ENCODE measurements at regions not wholly inside any gene's neighbourhood (a gene's known extent, or its start where the extent isn't known, plus 50 kb on each side); places are given as distances from the start of the nearest gene placed in this dataset.

DNA sequence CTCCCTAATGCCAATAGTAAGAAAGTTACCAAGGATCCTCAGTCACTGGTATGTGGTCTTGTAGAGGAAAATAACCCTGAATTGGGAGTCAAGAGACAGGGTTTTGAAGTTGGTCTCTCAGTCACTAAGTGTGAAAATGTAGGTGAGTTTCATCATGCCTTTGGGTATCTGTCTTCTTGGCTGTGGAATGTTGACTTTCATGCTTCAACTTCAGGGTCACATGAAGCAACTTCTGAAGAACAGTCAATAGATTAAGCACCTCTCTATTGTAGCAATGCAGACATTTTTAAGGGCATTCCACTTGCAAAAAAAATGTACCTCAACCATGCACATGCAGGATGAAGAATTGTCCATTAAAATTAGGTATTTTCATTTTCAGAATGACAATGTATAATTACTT, 194.6 kb downstream of the CSNK1G3 start:
- no peak for TF ChIP-seq POLR2AphosphoS5 (IDR thresholded peaks at IDR 0.05; ENCODE audit: low read depth, low read length)
- TF ChIP-seq SIN3A (IDR thresholded peaks at IDR 0.05; ENCODE audit: borderline replicate concordance, insufficient read depth, low read length) = no peak
- TF ChIP-seq, protein P1, sequence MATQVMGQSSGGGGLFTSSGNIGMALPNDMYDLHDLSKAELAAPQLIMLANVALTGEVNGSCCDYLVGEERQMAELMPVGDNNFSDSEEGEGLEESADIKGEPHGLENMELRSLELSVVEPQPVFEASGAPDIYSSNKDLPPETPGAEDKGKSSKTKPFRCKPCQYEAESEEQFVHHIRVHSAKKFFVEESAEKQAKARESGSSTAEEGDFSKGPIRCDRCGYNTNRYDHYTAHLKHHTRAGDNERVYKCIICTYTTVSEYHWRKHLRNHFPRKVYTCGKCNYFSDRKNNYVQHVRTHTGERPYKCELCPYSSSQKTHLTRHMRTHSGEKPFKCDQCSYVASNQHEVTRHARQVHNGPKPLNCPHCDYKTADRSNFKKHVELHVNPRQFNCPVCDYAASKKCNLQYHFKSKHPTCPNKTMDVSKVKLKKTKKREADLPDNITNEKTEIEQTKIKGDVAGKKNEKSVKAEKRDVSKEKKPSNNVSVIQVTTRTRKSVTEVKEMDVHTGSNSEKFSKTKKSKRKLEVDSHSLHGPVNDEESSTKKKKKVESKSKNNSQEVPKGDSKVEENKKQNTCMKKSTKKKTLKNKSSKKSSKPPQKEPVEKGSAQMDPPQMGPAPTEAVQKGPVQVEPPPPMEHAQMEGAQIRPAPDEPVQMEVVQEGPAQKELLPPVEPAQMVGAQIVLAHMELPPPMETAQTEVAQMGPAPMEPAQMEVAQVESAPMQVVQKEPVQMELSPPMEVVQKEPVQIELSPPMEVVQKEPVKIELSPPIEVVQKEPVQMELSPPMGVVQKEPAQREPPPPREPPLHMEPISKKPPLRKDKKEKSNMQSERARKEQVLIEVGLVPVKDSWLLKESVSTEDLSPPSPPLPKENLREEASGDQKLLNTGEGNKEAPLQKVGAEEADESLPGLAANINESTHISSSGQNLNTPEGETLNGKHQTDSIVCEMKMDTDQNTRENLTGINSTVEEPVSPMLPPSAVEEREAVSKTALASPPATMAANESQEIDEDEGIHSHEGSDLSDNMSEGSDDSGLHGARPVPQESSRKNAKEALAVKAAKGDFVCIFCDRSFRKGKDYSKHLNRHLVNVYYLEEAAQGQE (IDR thresholded peaks at IDR 0.05; ENCODE audit: insufficient read depth in 1 of 2, low read depth in 2 of 2, low read length in 2 of 2) = no peak
- TF ChIP-seq TAF1 (IDR thresholded peaks at IDR 0.05; ENCODE audit: borderline replicate concordance, insufficient read depth, low read length) = no peak
- TF ChIP-seq FOXP2 (optimal IDR thresholded peaks at IDR 0.05; ENCODE audit: borderline replicate concordance, extremely low read depth, extremely low read length, insufficient read depth) = no peak
